Vagina (tissue), 2 donors: ENCODE measurements at regions not wholly inside any gene's neighbourhood (a gene's known extent, or its start where the extent isn't known, plus 50 kb on each side); places are given as distances from the start of the nearest gene placed in this dataset.
"Not testable (repeated sequence)": the region's sequence is repeated elsewhere in the genome, so short reads cannot be mapped to it uniquely, and the experiment has no call there.

Source experiments
- DNase-seq, 2 donors: peaks; one replicate each; pipeline ENCODE4 v3.0.0-alpha.2; 2017; ENCODE audit errors: extremely low spot score in 2 of 2
- H3K27ac ChIP-seq: fragments of 200-600 bp; sonication (generic); one replicate; pipeline ENCODE4 v1.5.1; 2019
- H3K27me3 ChIP-seq: fragments of 200-600 bp; sonication (generic); one replicate; pipeline ENCODE4 v1.5.1; 2019
- H3K36me3 ChIP-seq, 2 donors: fragments of 200-600 bp; sonication (generic); one replicate each; pipeline ENCODE4 v1.5.1; 2017 to 2019
- H3K4me1 ChIP-seq: fragments of 200-600 bp; sonication (generic); one replicate; pipeline ENCODE4 v1.5.1; 2019
- H3K4me3 ChIP-seq, 2 donors: fragments of 200-600 bp; sonication (generic); 1 replicate in 1 of 2; 2 replicates in 1 of 2; pipeline ENCODE4 v1.5.1; 2016 to 2019
- H3K9me3 ChIP-seq: fragments of 200-600 bp; sonication (generic); one replicate; pipeline ENCODE4 v1.5.1; 2019
- POLR2A ChIP-seq, 2 donors: fragments of 450-650 bp; IDR thresholded peaks; one replicate each; pipeline ENCODE4 v1.6.1; 2017; ENCODE audit warnings: antibody characterized with exemption in 2 of 2, mild to moderate bottlenecking in 2 of 2, moderate library complexity in 2 of 2
- POLR2AphosphoS5 ChIP-seq, 2 donors: sonication (generic); formaldehyde crosslinking; IDR thresholded peaks; one replicate each; pipeline ENCODE4 v1.9.0; 2017; ENCODE audit warnings: antibody characterized with exemption in 2 of 2, mild to moderate bottlenecking in 2 of 2, low read depth in 1 of 2; ENCODE audit not compliant: insufficient read depth in 1 of 2
- intact Hi-C: fragments of 100-400 bp; cut with DNase I; formaldehyde crosslinking; loops from one replicate; pipeline ENCODE4 v1.15.1; 2023
- TF ChIP-seq, protein P1 (sequence below), 3 experiments: fragments of 450-650 bp in 2 of 3; fragments of 200-600 bp in 1 of 3; sonication (generic) in 1 of 3; IDR thresholded peaks; one replicate each; pipeline ENCODE4 v1.5.1; 2017 to 2019; ENCODE audit warnings: antibody characterized with exemption in 3 of 3, mild to moderate bottlenecking in 2 of 3, moderate library complexity in 2 of 3

- H3K4me1 ChIP-seq: no peaks in the 10 kb centered on the region
- no peak overlapping the region for H3K4me3 ChIP-seq
- TF ChIP-seq POLR2AphosphoS5 (IDR thresholded peaks at IDR 0.05; ENCODE audit: insufficient read depth in 1 of 2, low read depth in 1 of 2) (no peak), POLR2A (IDR thresholded peaks at IDR 0.05) (no peak)
- TF ChIP-seq, protein P1, sequence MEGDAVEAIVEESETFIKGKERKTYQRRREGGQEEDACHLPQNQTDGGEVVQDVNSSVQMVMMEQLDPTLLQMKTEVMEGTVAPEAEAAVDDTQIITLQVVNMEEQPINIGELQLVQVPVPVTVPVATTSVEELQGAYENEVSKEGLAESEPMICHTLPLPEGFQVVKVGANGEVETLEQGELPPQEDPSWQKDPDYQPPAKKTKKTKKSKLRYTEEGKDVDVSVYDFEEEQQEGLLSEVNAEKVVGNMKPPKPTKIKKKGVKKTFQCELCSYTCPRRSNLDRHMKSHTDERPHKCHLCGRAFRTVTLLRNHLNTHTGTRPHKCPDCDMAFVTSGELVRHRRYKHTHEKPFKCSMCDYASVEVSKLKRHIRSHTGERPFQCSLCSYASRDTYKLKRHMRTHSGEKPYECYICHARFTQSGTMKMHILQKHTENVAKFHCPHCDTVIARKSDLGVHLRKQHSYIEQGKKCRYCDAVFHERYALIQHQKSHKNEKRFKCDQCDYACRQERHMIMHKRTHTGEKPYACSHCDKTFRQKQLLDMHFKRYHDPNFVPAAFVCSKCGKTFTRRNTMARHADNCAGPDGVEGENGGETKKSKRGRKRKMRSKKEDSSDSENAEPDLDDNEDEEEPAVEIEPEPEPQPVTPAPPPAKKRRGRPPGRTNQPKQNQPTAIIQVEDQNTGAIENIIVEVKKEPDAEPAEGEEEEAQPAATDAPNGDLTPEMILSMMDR (IDR thresholded peaks at IDR 0.05): no peak
- H3K27ac ChIP-seq: no peak overlapping the region
- no peak for DNase-seq
- intact Hi-C loops: no loop called here
- H3K36me3 ChIP-seq: no peaks in the 10 kb centered on the region
- H3K27me3 ChIP-seq: no peaks in the 10 kb centered on the region
- no peaks in the 10 kb centered on the region for H3K9me3 ChIP-seq
Observed at GRCh38 chr15:46960581-46960980, 756.7 kb upstream of the SEMA6D start.

DNA sequence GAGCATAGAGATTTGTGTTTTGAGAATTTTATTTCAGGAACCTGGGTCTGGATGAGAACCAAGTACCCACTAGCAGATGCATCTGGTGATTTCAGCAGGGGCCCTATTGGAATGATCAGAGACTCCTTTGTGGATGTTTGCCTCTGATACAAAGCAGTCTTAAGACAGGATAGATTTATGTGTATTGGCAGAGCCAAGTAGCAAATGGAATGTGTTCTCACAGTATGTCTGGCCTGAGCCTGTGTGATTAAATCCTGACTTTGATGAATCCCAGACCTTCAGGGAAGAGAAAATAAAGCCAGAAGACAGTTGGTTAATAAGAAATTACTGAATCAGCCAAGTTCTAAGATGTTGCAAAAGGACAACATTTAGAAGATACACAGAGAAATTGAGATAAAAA is 755.5 kb upstream of the SEMA6D start:
- intact Hi-C loops: no loop called here
- TF ChIP-seq, protein P1 (IDR thresholded peaks at IDR 0.05): no peak
- TF ChIP-seq POLR2AphosphoS5 (IDR thresholded peaks at IDR 0.05; ENCODE audit: insufficient read depth in 1 of 2, low read depth in 1 of 2) (no peak), POLR2A (IDR thresholded peaks at IDR 0.05) (no peak)
- Histone ChIP-seq H3K36me3 (no peaks in the 10 kb centered on the region), H3K4me3 (no peak overlapping the region), H3K27me3 (no peaks in the 10 kb centered on the region), H3K9me3 (no peaks in the 10 kb centered on the region), H3K4me1 (no peaks in the 10 kb centered on the region), H3K27ac (no peak overlapping the region)
- DNase-seq: no peak

- H3K9me3 ChIP-seq, intact Hi-C loops, H3K27ac ChIP-seq, DNase-seq, H3K4me1 ChIP-seq, H3K4me3 ChIP-seq, H3K27me3 ChIP-seq, H3K36me3 ChIP-seq: not testable (repeated sequence)
Observed at GRCh38 chr15:46988055-46988454, 729.2 kb upstream of the SEMA6D start.

- no peaks in the 10 kb centered on the region for H3K4me1 ChIP-seq
- intact Hi-C loops: no loop called here
Observed at GRCh38 chr15:46996359-46996758, 720.9 kb upstream of the SEMA6D start.

GRCh38 chr15:46997501-46997900 is 719.8 kb upstream of the SEMA6D start:
- Histone ChIP-seq H3K27ac (no peak overlapping the region), H3K4me1 (no peaks in the 10 kb centered on the region), H3K4me3 (no peak overlapping the region), H3K27me3 (no peaks in the 10 kb centered on the region), H3K36me3 (no peaks in the 10 kb centered on the region), H3K9me3 (no peaks in the 10 kb centered on the region)
- intact Hi-C loops: no loop called here
- TF ChIP-seq POLR2AphosphoS5 (IDR thresholded peaks at IDR 0.05; ENCODE audit: insufficient read depth in 1 of 2, low read depth in 1 of 2) (no peak), POLR2A (IDR thresholded peaks at IDR 0.05) (no peak)
- TF ChIP-seq, protein P1 (IDR thresholded peaks at IDR 0.05): no peak
- no peak for DNase-seq

More at GRCh38 chr15:46996359-46996758, 720.9 kb upstream of the SEMA6D start:
- DNase-seq: no peak
- no peaks in the 10 kb centered on the region for H3K9me3 ChIP-seq
- H3K4me3 ChIP-seq: no peak overlapping the region
- no peak overlapping the region for H3K27ac ChIP-seq
- TF ChIP-seq POLR2A (IDR thresholded peaks at IDR 0.05) (no peak), POLR2AphosphoS5 (IDR thresholded peaks at IDR 0.05; ENCODE audit: insufficient read depth in 1 of 2, low read depth in 1 of 2) (no peak)
- TF ChIP-seq, protein P1 (IDR thresholded peaks at IDR 0.05): no peak
- no peaks in the 10 kb centered on the region for H3K36me3 ChIP-seq
- H3K27me3 ChIP-seq: no peaks in the 10 kb centered on the region

GRCh38 chr15:47003568-47003967 is 713.7 kb upstream of the SEMA6D start:
- TF ChIP-seq POLR2A (IDR thresholded peaks at IDR 0.05): no peak
- TF ChIP-seq POLR2AphosphoS5 (IDR thresholded peaks at IDR 0.05; ENCODE audit: insufficient read depth in 1 of 2, low read depth in 1 of 2): no peak
- TF ChIP-seq, protein P1 (IDR thresholded peaks at IDR 0.05): no peak
- intact Hi-C loops: no loop called here
- no peak overlapping the region for H3K27ac ChIP-seq
- H3K4me3 ChIP-seq: no peak overlapping the region
- H3K9me3 ChIP-seq: no peaks in the 10 kb centered on the region
- H3K27me3 ChIP-seq: no peaks in the 10 kb centered on the region
- no peak for DNase-seq
- no peaks in the 10 kb centered on the region for H3K36me3 ChIP-seq
- H3K4me1 ChIP-seq: no peaks in the 10 kb centered on the region
